Sigmoid colon (tissue), 4 donors: ENCODE measurements at regions not wholly inside any gene's neighbourhood (a gene's known extent, or its start where the extent isn't known, plus 50 kb on each side); places are given as distances from the start of the nearest gene placed in this dataset.

Source experiments
- EP300 ChIP-seq, 4 donors: sonication (generic); formaldehyde crosslinking; IDR thresholded peaks; one replicate each; pipeline ENCODE4 v1.6.1; 2017; ENCODE audit warnings: antibody characterized with exemption in 4 of 4
- POLR2A ChIP-seq, 2 donors: fragments of 450-650 bp; IDR thresholded peaks; one replicate each; pipeline ENCODE4 v1.6.1; 2016; ENCODE audit warnings: antibody characterized with exemption in 2 of 2, mild to moderate bottlenecking in 2 of 2, moderate library complexity in 2 of 2
- POLR2AphosphoS5 ChIP-seq, 4 donors: sonication (generic); formaldehyde crosslinking; IDR thresholded peaks; one replicate each; pipeline ENCODE4 v1.6.1; 2017; ENCODE audit warnings: antibody characterized with exemption in 4 of 4
- TF ChIP-seq, protein P1 (sequence below), 4 experiments: fragments of 450-650 bp in 3 of 4; fragments of 200-600 bp in 1 of 4; IDR thresholded peaks; one replicate each; pipeline ENCODE4 v1.5.1; 2016 to 2019; ENCODE audit warnings: antibody characterized with exemption in 4 of 4, mild to moderate bottlenecking in 3 of 4, moderate library complexity in 2 of 4

DNA sequence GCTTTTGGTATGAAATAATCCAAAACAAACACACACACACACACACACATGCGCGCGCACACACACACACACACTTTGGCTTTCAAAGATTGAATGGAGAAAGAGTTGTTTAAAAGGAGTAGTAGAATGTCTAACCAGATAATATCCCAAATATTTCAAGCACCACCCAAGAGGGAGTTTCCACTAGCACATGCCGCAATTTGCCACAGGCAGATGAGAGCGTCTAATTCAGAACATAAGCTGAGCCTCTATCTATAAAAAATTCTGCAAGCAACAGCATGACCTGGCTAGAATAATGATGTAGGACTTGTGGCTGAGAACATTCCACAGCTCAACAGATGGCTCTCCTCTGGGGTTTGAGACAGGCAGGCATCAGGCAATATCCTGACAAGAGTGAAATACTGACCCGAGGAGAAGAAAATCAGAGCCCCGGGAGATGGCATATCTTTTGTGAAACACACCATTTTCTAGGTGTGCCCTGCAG lies 302.5 kb upstream of the GADL1 start:
- TF ChIP-seq POLR2A (IDR thresholded peaks at IDR 0.05): no peak
- TF ChIP-seq, protein P1, sequence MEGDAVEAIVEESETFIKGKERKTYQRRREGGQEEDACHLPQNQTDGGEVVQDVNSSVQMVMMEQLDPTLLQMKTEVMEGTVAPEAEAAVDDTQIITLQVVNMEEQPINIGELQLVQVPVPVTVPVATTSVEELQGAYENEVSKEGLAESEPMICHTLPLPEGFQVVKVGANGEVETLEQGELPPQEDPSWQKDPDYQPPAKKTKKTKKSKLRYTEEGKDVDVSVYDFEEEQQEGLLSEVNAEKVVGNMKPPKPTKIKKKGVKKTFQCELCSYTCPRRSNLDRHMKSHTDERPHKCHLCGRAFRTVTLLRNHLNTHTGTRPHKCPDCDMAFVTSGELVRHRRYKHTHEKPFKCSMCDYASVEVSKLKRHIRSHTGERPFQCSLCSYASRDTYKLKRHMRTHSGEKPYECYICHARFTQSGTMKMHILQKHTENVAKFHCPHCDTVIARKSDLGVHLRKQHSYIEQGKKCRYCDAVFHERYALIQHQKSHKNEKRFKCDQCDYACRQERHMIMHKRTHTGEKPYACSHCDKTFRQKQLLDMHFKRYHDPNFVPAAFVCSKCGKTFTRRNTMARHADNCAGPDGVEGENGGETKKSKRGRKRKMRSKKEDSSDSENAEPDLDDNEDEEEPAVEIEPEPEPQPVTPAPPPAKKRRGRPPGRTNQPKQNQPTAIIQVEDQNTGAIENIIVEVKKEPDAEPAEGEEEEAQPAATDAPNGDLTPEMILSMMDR (IDR thresholded peaks at IDR 0.05): no peak
- TF ChIP-seq EP300 (IDR thresholded peaks at IDR 0.05): no peak
- TF ChIP-seq POLR2AphosphoS5 (IDR thresholded peaks at IDR 0.05): no peak
